Keratinocyte (primary cell): ENCODE measurements at regions not wholly inside any gene's neighbourhood (a gene's known extent, or its start where the extent isn't known, plus 50 kb on each side); places are given as distances from the start of the nearest gene placed in this dataset.

Experiments
- DNase-seq: peaks from one replicate; pipeline ENCODE4 v3.0.0-alpha.2; 2011; ENCODE audit warnings: low read depth, missing footprints, low spot score
- FAIRE-seq: peaks from 2 replicates; lab custom pipeline; 2011; peaks lifted over from hg19 to GRCh38; lab: Jason Lieb, UNC
- H2AFZ ChIP-seq: 2 replicates; pipeline ENCODE4 v1.6.0; 2012; ENCODE audit warnings: low read length, control low read depth, inconsistent platforms; ENCODE audit not compliant: control insufficient read depth
- H3K27ac ChIP-seq: 2 replicates; pipeline ENCODE4 v1.5.1; 2011; ENCODE audit warnings: low read length; ENCODE audit not compliant: control insufficient read depth, insufficient read depth
- H3K27me3 ChIP-seq: 3 replicates; pipeline ENCODE4 v1.6.0; 2011; ENCODE audit warnings: low read length; ENCODE audit not compliant: control insufficient read depth, insufficient read depth; ENCODE audit errors: extremely low read depth
- H3K36me3 ChIP-seq, 2 experiments: 2 replicates in 1 of 2; 3 replicates in 1 of 2; pipeline ENCODE4 v1.5.1; 2011; ENCODE audit warnings: low read length in 2 of 2, mild to moderate bottlenecking in 1 of 2; ENCODE audit not compliant: control insufficient read depth in 2 of 2, insufficient read depth in 2 of 2; ENCODE audit errors: extremely low read depth in 1 of 2
- H3K4me1 ChIP-seq: 3 replicates; pipeline ENCODE4 v1.5.1; 2011; ENCODE audit warnings: low read length; ENCODE audit not compliant: control insufficient read depth, insufficient read depth; ENCODE audit errors: extremely low read depth
- H3K4me2 ChIP-seq: 3 replicates; pipeline ENCODE4 v1.6.0; 2011; ENCODE audit warnings: low read depth, low read length; ENCODE audit not compliant: control insufficient read depth, insufficient read depth; ENCODE audit errors: extremely low read depth
- H3K4me3 ChIP-seq, 3 experiments: fragments of 200-600 bp in 1 of 3; sonication (generic) in 1 of 3; 2 replicates in 2 of 3; 3 replicates in 1 of 3; pipeline ENCODE4 v1.5.1; 2011 to 2016; ENCODE audit warnings: low read length in 3 of 3, mild to moderate bottlenecking in 3 of 3, control low read depth in 2 of 3, inconsistent platforms in 1 of 3, low read depth in 1 of 3, mixed read lengths in 1 of 3, mixed run types in 1 of 3, moderate library complexity in 1 of 3; ENCODE audit not compliant: control insufficient read depth in 2 of 3, insufficient read depth in 2 of 3; ENCODE audit errors: extremely low read depth in 1 of 3
- H3K79me2 ChIP-seq: 2 replicates; pipeline ENCODE4 v1.6.0; 2012; ENCODE audit warnings: low read length; ENCODE audit not compliant: control insufficient read depth, insufficient read depth
- H3K9ac ChIP-seq: 3 replicates; pipeline ENCODE4 v1.6.0; 2011; ENCODE audit warnings: low read length; ENCODE audit not compliant: control insufficient read depth, insufficient read depth; ENCODE audit errors: extremely low read depth
- H3K9me1 ChIP-seq: 3 replicates; pipeline ENCODE4 v1.6.0; 2011; ENCODE audit warnings: low read length; ENCODE audit not compliant: control insufficient read depth, insufficient read depth; ENCODE audit errors: extremely low read depth
- H3K9me3 ChIP-seq: 2 replicates; pipeline ENCODE4 v1.5.1; 2012; ENCODE audit warnings: low read depth, low read length; ENCODE audit not compliant: control insufficient read depth
- H4K20me1 ChIP-seq: 3 replicates; pipeline ENCODE4 v1.6.0; 2011; ENCODE audit warnings: low read length; ENCODE audit not compliant: control insufficient read depth, insufficient read depth; ENCODE audit errors: extremely low read depth
- CTCF ChIP-seq, 3 experiments: IDR thresholded peaks in 1 of 3; conservative IDR thresholded peaks in 1 of 3; optimal IDR thresholded peaks in 1 of 3; 2 replicates in 2 of 3; 3 replicates in 1 of 3; pipeline versions ENCODE3 to v1.5.1; 2011; ENCODE audit warnings: low read length in 3 of 3, mild to moderate bottlenecking in 3 of 3, moderate library complexity in 2 of 3, control low read depth in 1 of 3, inconsistent platforms in 1 of 3; ENCODE audit not compliant: insufficient read depth in 2 of 3; ENCODE audit errors: extremely low read depth in 1 of 3
- EZH2 ChIP-seq: IDR thresholded peaks from one replicate; pipeline ENCODE4 v1.6.1; 2012; ENCODE audit warnings: inconsistent platforms, mild to moderate bottlenecking, low read length, moderate library complexity
- dilution Hi-C: fragments of 300-500 bp; cut with MboI; formaldehyde crosslinking; loops from one replicate; pipeline ENCODE4 v1.7.0; 2020; ENCODE audit warnings: low sequenced_read_pairs; ENCODE audit not compliant: extremely low pct_ligation_motif_present

GRCh38 chr1:73382966-73383365 is 815.0 kb downstream of the LRRIQ3 start:
- Histone ChIP-seq H3K4me2 (no peak overlapping the region), H4K20me1 (no peaks in the 10 kb centered on the region), H3K27ac (no peak overlapping the region), H3K4me3 (no peak overlapping the region), H3K9me3 (no peaks in the 10 kb centered on the region), H3K27me3 (no peaks in the 10 kb centered on the region), H3K9ac (no peak overlapping the region), H3K9me1 (no peaks in the 10 kb centered on the region), H3K36me3 (no peaks in the 10 kb centered on the region), H2AFZ (no peak overlapping the region), H3K4me1 (no peaks in the 10 kb centered on the region), H3K79me2 (no peaks in the 10 kb centered on the region)
- no peak for FAIRE-seq
- TF ChIP-seq CTCF (optimal IDR thresholded peaks at IDR 0.05 in 1 of 3, IDR thresholded peaks at IDR 0.05 in 1 of 3, conservative IDR thresholded peaks at IDR 0.05 in 1 of 3; ENCODE audit: extremely low read depth in 1 of 3, insufficient read depth in 2 of 3, low read length in 3 of 3) (no peak), EZH2 (no peak)
- dilution Hi-C loops, result no loop called here
- no peak for DNase-seq

GRCh38 chr1:73366734-73367413 is 831.1 kb downstream of the LRRIQ3 start:
- FAIRE-seq, result no peak
- Histone ChIP-seq H3K27ac (no peak overlapping the region), H3K9me1 (no peaks in the 10 kb centered on the region), H3K9me3 (no peaks in the 10 kb centered on the region), H4K20me1 (no peaks in the 10 kb centered on the region), H3K9ac (no peak overlapping the region), H3K4me1 (no peaks in the 10 kb centered on the region), H3K27me3 (no peaks in the 10 kb centered on the region), H3K4me3 (no peak overlapping the region), H2AFZ (no peak overlapping the region), H3K36me3 (no peaks in the 10 kb centered on the region), H3K79me2 (no peaks in the 10 kb centered on the region), H3K4me2 (no peak overlapping the region)
- dilution Hi-C loops, result no loop called here
- TF ChIP-seq EZH2 (no peak), CTCF (optimal IDR thresholded peaks at IDR 0.05 in 1 of 3, IDR thresholded peaks at IDR 0.05 in 1 of 3, conservative IDR thresholded peaks at IDR 0.05 in 1 of 3; ENCODE audit: extremely low read depth in 1 of 3, insufficient read depth in 2 of 3, low read length in 3 of 3) (no peak)
- no peak for DNase-seq
